Panc1 (cell line): ENCODE measurements at regions not wholly inside any gene's neighbourhood (a gene's known extent, or its start where the extent isn't known, plus 50 kb on each side); places are given as distances from the start of the nearest gene placed in this dataset.

ENCODE experiments used
- CTCF ChIP-seq: fragments of 450-650 bp; IDR thresholded peaks from 2 replicates; pipeline ENCODE4 v1.5.1; 2017; ENCODE audit warnings: mild to moderate bottlenecking
- POLR2AphosphoS5 ChIP-seq: IDR thresholded peaks from 2 replicates; pipeline ENCODE4 v1.6.1; 2012; ENCODE audit warnings: mild to moderate bottlenecking, low read depth, low read length, moderate library complexity
- REST ChIP-seq, 2 experiments: IDR thresholded peaks; 2 replicates each; pipeline ENCODE4 v1.6.1; 2011 to 2012; ENCODE audit warnings: low read depth in 2 of 2, control low read depth in 1 of 2, low read length in 1 of 2, mild to moderate bottlenecking in 1 of 2, moderate library complexity in 1 of 2; ENCODE audit not compliant: insufficient read depth in 1 of 2

GRCh38 chr7:89966067-89966664 is 188.1 kb upstream of the STEAP1 start:
- TF ChIP-seq CTCF = no peak
- no peak for TF ChIP-seq REST (IDR thresholded peaks at IDR 0.05; ENCODE audit: insufficient read depth in 1 of 2, low read depth in 2 of 2, low read length in 1 of 2)
- TF ChIP-seq POLR2AphosphoS5 = no peak
